Effector memory CD4-positive, alpha-beta T cell (primary cell): ENCODE measurements at regions not wholly inside any gene's neighbourhood (a gene's known extent, or its start where the extent isn't known, plus 50 kb on each side); places are given as distances from the start of the nearest gene placed in this dataset.

ENCODE experiments used
- DNase-seq, 3 donors: peaks; one replicate each; pipeline ENCODE4 v3.0.0-alpha.2; 2020
- H3K27ac ChIP-seq: 2 replicates; pipeline ENCODE4 v1.7.0; 2013; ENCODE audit warnings: mild to moderate bottlenecking, low read length, moderate library complexity; ENCODE audit not compliant: insufficient read depth, poor library complexity, severe bottlenecking
- H3K27me3 ChIP-seq: replicated peaks from 2 replicates; pipeline ENCODE4 v1.7.0; 2013; ENCODE audit warnings: mild to moderate bottlenecking, low read length; ENCODE audit not compliant: insufficient read depth, control insufficient read depth, poor library complexity, severe bottlenecking
- H3K36me3 ChIP-seq: 2 replicates; pipeline ENCODE4 v1.7.0; 2013; ENCODE audit warnings: mild to moderate bottlenecking, low read length, moderate library complexity; ENCODE audit not compliant: control insufficient read depth, insufficient read depth
- H3K4me1 ChIP-seq: 2 replicates; pipeline ENCODE4 v1.7.0; 2013; ENCODE audit warnings: low read length, mild to moderate bottlenecking; ENCODE audit not compliant: control insufficient read depth, insufficient read depth, poor library complexity, severe bottlenecking
- H3K4me3 ChIP-seq: 2 replicates; pipeline ENCODE4 v1.7.0; 2013; ENCODE audit warnings: low read length, low read depth, mild to moderate bottlenecking; ENCODE audit not compliant: insufficient read depth, poor library complexity, severe bottlenecking
- H3K9me3 ChIP-seq: 2 replicates; pipeline ENCODE4 v1.7.0; 2013; ENCODE audit warnings: mild to moderate bottlenecking, low read length, moderate library complexity; ENCODE audit not compliant: control insufficient read depth

GRCh38 chr21:16522548-16522947, 792.8 kb downstream of the USP25 start:
- no peaks in the 10 kb centered on the region for H3K4me1 ChIP-seq
- no peaks in the 10 kb centered on the region for H3K36me3 ChIP-seq
- H3K4me3 ChIP-seq, result no peak overlapping the region
- no peak for DNase-seq
- no peaks in the 10 kb centered on the region for H3K9me3 ChIP-seq
- no peak overlapping the region for H3K27ac ChIP-seq
- H3K27me3 ChIP-seq, result no peaks in the 10 kb centered on the region

GRCh38 chr21:16530656-16531055, 800.9 kb downstream of the USP25 start:
- no peak for DNase-seq
- H3K36me3 ChIP-seq, result no peaks in the 10 kb centered on the region
- H3K27ac ChIP-seq, result no peak overlapping the region
- H3K9me3 ChIP-seq, result no peaks in the 10 kb centered on the region
- H3K27me3 ChIP-seq, result no peaks in the 10 kb centered on the region
- H3K4me1 ChIP-seq, result no peaks in the 10 kb centered on the region
- no peak overlapping the region for H3K4me3 ChIP-seq

- Histone ChIP-seq H3K4me3 (no peak overlapping the region), H3K4me1 (no peaks in the 10 kb centered on the region), H3K27me3 (no peaks in the 10 kb centered on the region), H3K27ac (no peak overlapping the region), H3K36me3 (no peaks in the 10 kb centered on the region), H3K9me3 (no peaks in the 10 kb centered on the region)
- no peak for DNase-seq
Observed at GRCh38 chr21:16532840-16533239, 803.1 kb downstream of the USP25 start.

- H3K36me3 ChIP-seq, result no peaks in the 10 kb centered on the region
- no peak overlapping the region for H3K27ac ChIP-seq
- no peak for DNase-seq
- H3K4me3 ChIP-seq, result no peak overlapping the region
- H3K27me3 ChIP-seq, result no peaks in the 10 kb centered on the region
- H3K9me3 ChIP-seq, result no peaks in the 10 kb centered on the region
- no peaks in the 10 kb centered on the region for H3K4me1 ChIP-seq
Observed at GRCh38 chr21:16533692-16534407, 804.1 kb downstream of the USP25 start.

GRCh38 chr21:16534408-16535101, 804.8 kb downstream of the USP25 start:
- DNase-seq, result no peak
- H3K4me3 ChIP-seq, result no peak overlapping the region
- H3K27ac ChIP-seq, result no peak overlapping the region
- H3K36me3 ChIP-seq, result no peaks in the 10 kb centered on the region
- H3K27me3 ChIP-seq, result no peaks in the 10 kb centered on the region
- no peaks in the 10 kb centered on the region for H3K4me1 ChIP-seq
- no peaks in the 10 kb centered on the region for H3K9me3 ChIP-seq

- no peak for DNase-seq
- H3K27ac ChIP-seq, result no peak overlapping the region
- H3K9me3 ChIP-seq, result no peaks in the 10 kb centered on the region
- no peaks in the 10 kb centered on the region for H3K27me3 ChIP-seq
- H3K4me3 ChIP-seq, result no peak overlapping the region
- no peaks in the 10 kb centered on the region for H3K36me3 ChIP-seq
- H3K4me1 ChIP-seq, result no peaks in the 10 kb centered on the region
Observed at GRCh38 chr21:16535102-16535422, 805.3 kb downstream of the USP25 start.

DNA sequence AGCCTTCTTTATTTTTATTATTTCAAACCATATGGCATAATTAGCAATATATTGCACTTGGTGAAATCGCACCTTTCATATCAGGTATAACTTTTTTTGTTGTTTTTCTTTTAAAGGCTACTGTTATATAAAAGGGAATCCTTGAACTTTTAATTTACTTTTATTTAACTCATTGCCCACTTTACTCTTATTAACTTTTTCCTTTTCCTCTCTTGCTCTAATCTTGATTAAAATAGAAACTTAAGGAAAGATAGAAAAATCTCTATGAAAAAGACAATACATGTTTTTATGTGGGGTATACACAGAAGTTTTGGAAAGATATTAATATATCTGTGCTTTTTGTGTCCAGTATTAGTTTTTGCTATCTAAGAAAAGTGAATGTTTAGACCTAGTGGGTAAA, 805.8 kb downstream of the USP25 start:
- no peaks in the 10 kb centered on the region for H3K36me3 ChIP-seq
- H3K27ac ChIP-seq, result no peak overlapping the region
- no peaks in the 10 kb centered on the region for H3K27me3 ChIP-seq
- no peaks in the 10 kb centered on the region for H3K9me3 ChIP-seq
- no peaks in the 10 kb centered on the region for H3K4me1 ChIP-seq
- H3K4me3 ChIP-seq, result no peak overlapping the region
- DNase-seq, result no peak

DNA sequence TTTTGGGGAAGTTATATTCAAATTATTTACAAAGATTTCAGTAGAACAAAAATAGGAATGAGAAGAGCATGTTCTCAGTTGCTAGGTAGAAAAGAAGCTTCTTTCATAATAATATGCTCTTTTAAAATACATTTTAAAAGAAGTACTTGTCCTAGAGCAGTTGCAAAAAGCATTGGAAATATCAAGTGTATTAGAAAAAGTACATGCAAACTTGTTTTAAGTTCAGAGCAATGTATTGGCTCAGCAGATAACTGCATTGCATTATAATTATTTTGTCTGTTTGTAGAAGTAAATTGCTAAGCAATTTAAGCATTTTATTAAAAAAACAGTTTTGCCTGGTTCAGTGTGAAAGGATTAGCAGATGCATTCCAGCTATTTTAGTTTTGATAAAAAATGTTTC, 806.4 kb downstream of the USP25 start:
- Histone ChIP-seq H3K4me3 (no peak overlapping the region), H3K9me3 (no peaks in the 10 kb centered on the region), H3K27me3 (no peaks in the 10 kb centered on the region), H3K4me1 (no peaks in the 10 kb centered on the region), H3K27ac (no peak overlapping the region), H3K36me3 (no peaks in the 10 kb centered on the region)
- no peak for DNase-seq

- no peak overlapping the region for H3K27ac ChIP-seq
- H3K27me3 ChIP-seq, result no peaks in the 10 kb centered on the region
- no peak for DNase-seq
- H3K36me3 ChIP-seq, result no peaks in the 10 kb centered on the region
- H3K9me3 ChIP-seq, result no peaks in the 10 kb centered on the region
- H3K4me1 ChIP-seq, result no peaks in the 10 kb centered on the region
- H3K4me3 ChIP-seq, result no peak overlapping the region
Observed at GRCh38 chr21:16536643-16537434, 807.1 kb downstream of the USP25 start.

DNA sequence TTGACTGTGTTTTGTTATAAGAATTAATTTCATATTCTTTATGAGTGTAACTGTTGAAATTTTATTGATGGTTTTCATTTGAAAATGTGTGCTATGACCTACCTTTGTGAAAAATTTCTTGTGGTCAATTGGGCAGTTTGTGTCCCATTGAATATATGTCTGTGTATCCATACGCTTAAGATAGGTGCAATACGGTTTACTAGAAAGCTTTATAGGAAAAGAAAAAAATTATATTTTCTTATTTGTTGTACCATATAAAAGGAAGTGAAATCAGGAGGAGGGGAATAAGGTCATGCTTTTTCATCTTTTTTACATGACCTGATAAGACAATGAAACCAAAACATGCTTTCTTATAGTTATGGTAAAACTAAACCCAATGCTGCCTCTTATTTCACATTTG, 807.7 kb downstream of the USP25 start:
- no peak overlapping the region for H3K4me3 ChIP-seq

More for the DNA sequence above, 807.7 kb downstream of the USP25 start:
- Histone ChIP-seq H3K9me3 (no peaks in the 10 kb centered on the region), H3K36me3 (no peaks in the 10 kb centered on the region), H3K27ac (no peak overlapping the region), H3K27me3 (no peaks in the 10 kb centered on the region), H3K4me1 (no peaks in the 10 kb centered on the region)
- no peak for DNase-seq
